T-helper 1 cell treated with Interleukin-12 subunit alpha and Interleukin-12 subunit beta and Interleukin-4 antibody, amounts not matched to agents 30 μg/mL and 1 μg/mL, for 36 hours (primary cell): ENCODE measurements at regions not wholly inside any gene's neighbourhood (a gene's known extent, or its start where the extent isn't known, plus 50 kb on each side); places are given as distances from the start of the nearest gene placed in this dataset.
"Not testable (repeated sequence)": the region's sequence is repeated elsewhere in the genome, so short reads cannot be mapped to it uniquely, and the experiment has no call there.

Experiments
- H3K27ac Mint-ChIP-seq: one replicate; pipeline ENCODE4 v1.8.0; 2021; ENCODE audit warnings: mild to moderate bottlenecking, mixed read lengths
- H3K27me3 Mint-ChIP-seq: one replicate; pipeline ENCODE4 v1.8.0; 2021; ENCODE audit warnings: low read depth, mixed read lengths
- H3K36me3 Mint-ChIP-seq: one replicate; pipeline ENCODE4 v1.8.0; 2021; ENCODE audit warnings: low read depth, mixed read lengths
- H3K4me1 Mint-ChIP-seq: one replicate; pipeline ENCODE4 v1.8.0; 2021; ENCODE audit warnings: low read depth, mixed read lengths
- H3K4me3 Mint-ChIP-seq: one replicate; pipeline ENCODE4 v1.8.0; 2021; ENCODE audit warnings: mild to moderate bottlenecking, moderate library complexity, mixed read lengths
- H3K9me3 Mint-ChIP-seq: one replicate; pipeline ENCODE4 v1.8.0; 2021; ENCODE audit warnings: mixed read lengths

GRCh38 chr15:81814882-81815455 is 230.8 kb downstream of the MEX3B start:
- Mint-ChIP-seq H3K4me3 (no peak overlapping the region), H3K27ac (no peak overlapping the region), H3K36me3 (no peaks in the 10 kb centered on the region), H3K27me3 (peaks cover 4% of the 10 kb centered on the region), H3K4me1 (no peaks in the 10 kb centered on the region), H3K9me3 (no peaks in the 10 kb centered on the region)

GRCh38 chr15:81813215-81813614 is 232.6 kb downstream of the MEX3B start:
- H3K36me3 Mint-ChIP-seq = no peaks in the 10 kb centered on the region
- H3K27ac Mint-ChIP-seq = no peak overlapping the region
- H3K4me1 Mint-ChIP-seq = no peaks in the 10 kb centered on the region
- no peak overlapping the region for H3K4me3 Mint-ChIP-seq
- H3K27me3 Mint-ChIP-seq = peaks cover 4% of the 10 kb centered on the region
- no peaks in the 10 kb centered on the region for H3K9me3 Mint-ChIP-seq

GRCh38 chr15:81812456-81812855 is 233.4 kb downstream of the MEX3B start:
- Mint-ChIP-seq H3K4me3 (no peak overlapping the region), H3K36me3 (no peaks in the 10 kb centered on the region)

GRCh38 chr15:81811736-81812135 is 234.1 kb downstream of the MEX3B start:
- H3K36me3 Mint-ChIP-seq = no peaks in the 10 kb centered on the region
- no peaks in the 10 kb centered on the region for H3K9me3 Mint-ChIP-seq
- H3K27me3 Mint-ChIP-seq = peaks cover 4% of the 10 kb centered on the region
- no peaks in the 10 kb centered on the region for H3K4me1 Mint-ChIP-seq
- no peak overlapping the region for H3K27ac Mint-ChIP-seq
- H3K4me3 Mint-ChIP-seq = no peak overlapping the region

More at GRCh38 chr15:81812456-81812855, 233.4 kb downstream of the MEX3B start:
- Mint-ChIP-seq H3K27me3 (peaks cover 4% of the 10 kb centered on the region), H3K27ac (no peak overlapping the region), H3K4me1 (no peaks in the 10 kb centered on the region), H3K9me3 (no peaks in the 10 kb centered on the region)

GRCh38 chr15:81809543-81809942 is 236.3 kb downstream of the MEX3B start:
- no peak overlapping the region for H3K27ac Mint-ChIP-seq
- no peak overlapping the region for H3K4me3 Mint-ChIP-seq
- no peaks in the 10 kb centered on the region for H3K4me1 Mint-ChIP-seq
- no peaks in the 10 kb centered on the region for H3K27me3 Mint-ChIP-seq
- H3K9me3 Mint-ChIP-seq = no peaks in the 10 kb centered on the region
- no peaks in the 10 kb centered on the region for H3K36me3 Mint-ChIP-seq

- Mint-ChIP-seq H3K27ac (no peak overlapping the region), H3K27me3 (no peaks in the 10 kb centered on the region), H3K9me3 (no peaks in the 10 kb centered on the region), H3K36me3 (no peaks in the 10 kb centered on the region), H3K4me3 (no peak overlapping the region), H3K4me1 (no peaks in the 10 kb centered on the region)
Observed at GRCh38 chr15:81807806-81808205, 238.0 kb downstream of the MEX3B start.

GRCh38 chr15:81807186-81807585 is 238.6 kb downstream of the MEX3B start:
- no peaks in the 10 kb centered on the region for H3K27me3 Mint-ChIP-seq
- H3K9me3 Mint-ChIP-seq = no peaks in the 10 kb centered on the region
- H3K4me1 Mint-ChIP-seq = no peaks in the 10 kb centered on the region
- H3K36me3 Mint-ChIP-seq = no peaks in the 10 kb centered on the region
- no peak overlapping the region for H3K27ac Mint-ChIP-seq
- H3K4me3 Mint-ChIP-seq = no peak overlapping the region

- H3K27me3 Mint-ChIP-seq = no peaks in the 10 kb centered on the region
- H3K4me1 Mint-ChIP-seq = no peaks in the 10 kb centered on the region
- no peak overlapping the region for H3K27ac Mint-ChIP-seq
Observed at GRCh38 chr15:81795899-81796298, 249.9 kb downstream of the MEX3B start.

GRCh38 chr15:81792646-81793045 is 253.2 kb downstream of the MEX3B start:
- Mint-ChIP-seq H3K27me3 (no peaks in the 10 kb centered on the region), H3K9me3 (no peaks in the 10 kb centered on the region), H3K36me3 (no peaks in the 10 kb centered on the region)

More at GRCh38 chr15:81795899-81796298, 249.9 kb downstream of the MEX3B start:
- Mint-ChIP-seq H3K4me3 (no peak overlapping the region), H3K9me3 (no peaks in the 10 kb centered on the region), H3K36me3 (no peaks in the 10 kb centered on the region)

GRCh38 chr15:81791322-81791721 is 254.5 kb downstream of the MEX3B start:
- H3K9me3 Mint-ChIP-seq, H3K27me3 Mint-ChIP-seq, H3K4me1 Mint-ChIP-seq, H3K27ac Mint-ChIP-seq, H3K4me3 Mint-ChIP-seq, H3K36me3 Mint-ChIP-seq: not testable (repeated sequence)

More at GRCh38 chr15:81792646-81793045, 253.2 kb downstream of the MEX3B start:
- H3K4me3 Mint-ChIP-seq = no peak overlapping the region
- no peaks in the 10 kb centered on the region for H3K4me1 Mint-ChIP-seq
- H3K27ac Mint-ChIP-seq = no peak overlapping the region

- no peak overlapping the region for H3K4me3 Mint-ChIP-seq
- H3K36me3 Mint-ChIP-seq = no peaks in the 10 kb centered on the region
- H3K9me3 Mint-ChIP-seq = no peaks in the 10 kb centered on the region
- no peaks in the 10 kb centered on the region for H3K4me1 Mint-ChIP-seq
- H3K27ac Mint-ChIP-seq = no peak overlapping the region
- H3K27me3 Mint-ChIP-seq = no peaks in the 10 kb centered on the region
Observed at GRCh38 chr15:81789403-81789802, 256.4 kb downstream of the MEX3B start.

- Mint-ChIP-seq H3K36me3 (no peaks in the 10 kb centered on the region), H3K27me3 (no peaks in the 10 kb centered on the region), H3K27ac (no peak overlapping the region), H3K4me1 (no peaks in the 10 kb centered on the region), H3K9me3 (no peaks in the 10 kb centered on the region), H3K4me3 (no peak overlapping the region)
Observed at GRCh38 chr15:81786776-81787175, 259.0 kb downstream of the MEX3B start.

GRCh38 chr15:81785679-81786078 is 260.1 kb downstream of the MEX3B start:
- no peaks in the 10 kb centered on the region for H3K27me3 Mint-ChIP-seq
- H3K9me3 Mint-ChIP-seq = no peaks in the 10 kb centered on the region
- H3K4me1 Mint-ChIP-seq = no peaks in the 10 kb centered on the region
- no peak overlapping the region for H3K27ac Mint-ChIP-seq
- no peaks in the 10 kb centered on the region for H3K36me3 Mint-ChIP-seq
- no peak overlapping the region for H3K4me3 Mint-ChIP-seq

- Mint-ChIP-seq H3K4me3 (no peak overlapping the region), H3K36me3 (no peaks in the 10 kb centered on the region), H3K9me3 (no peaks in the 10 kb centered on the region), H3K4me1 (no peaks in the 10 kb centered on the region), H3K27me3 (no peaks in the 10 kb centered on the region), H3K27ac (no peak overlapping the region)
Observed at GRCh38 chr15:81785181-81785580, 260.6 kb downstream of the MEX3B start.

- no peaks in the 10 kb centered on the region for H3K27me3 Mint-ChIP-seq
- H3K36me3 Mint-ChIP-seq = no peaks in the 10 kb centered on the region
- no peaks in the 10 kb centered on the region for H3K4me1 Mint-ChIP-seq
- H3K27ac Mint-ChIP-seq = no peak overlapping the region
- H3K9me3 Mint-ChIP-seq = no peaks in the 10 kb centered on the region
- no peak overlapping the region for H3K4me3 Mint-ChIP-seq
Observed at GRCh38 chr15:81784751-81785150, 261.1 kb downstream of the MEX3B start.

- Mint-ChIP-seq H3K27me3 (no peaks in the 10 kb centered on the region), H3K4me1 (no peaks in the 10 kb centered on the region), H3K36me3 (no peaks in the 10 kb centered on the region), H3K27ac (no peak overlapping the region), H3K4me3 (no peak overlapping the region), H3K9me3 (no peaks in the 10 kb centered on the region)
Observed at GRCh38 chr15:81783586-81783985, 262.2 kb downstream of the MEX3B start.
